HG03097 (cell line): ENCODE measurements at regions not wholly inside any gene's neighbourhood (a gene's known extent, or its start where the extent isn't known, plus 50 kb on each side); places are given as distances from the start of the nearest gene placed in this dataset.
"Not testable (repeated sequence)": the region's sequence is repeated elsewhere in the genome, so short reads cannot be mapped to it uniquely, and the experiment has no call there.

Experiments used
- ATAC-seq: cut with Tn5 transposase; IDR thresholded peaks from one replicate; pipeline ENCODE4 v1.9.1; 2021; ENCODE audit not compliant: unreplicated experiment, low FRiP score

GRCh38 chr14:105635560-105635959 is 109.2 kb downstream of the TMEM121 start:
- ATAC-seq, result no peak

DNA sequence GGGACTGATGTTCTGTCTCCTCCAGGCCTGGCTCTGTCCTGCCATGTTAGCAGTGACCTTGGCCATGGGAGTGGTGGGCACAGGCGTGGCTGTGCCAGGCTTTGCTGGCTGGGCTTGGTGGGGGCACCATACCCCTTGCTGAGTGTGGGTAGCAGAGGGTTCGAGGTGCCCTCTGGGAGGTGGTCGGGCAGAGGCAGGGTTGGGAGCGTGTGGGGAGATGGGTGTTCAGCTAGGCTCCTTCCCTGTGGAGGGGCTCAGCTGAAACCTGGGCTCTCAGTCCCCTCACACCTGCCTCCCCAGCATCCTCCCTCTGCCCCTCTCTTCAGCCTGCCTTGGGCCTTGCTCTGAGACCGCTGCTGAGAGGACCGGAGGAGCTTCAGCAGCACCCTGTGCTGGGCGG is 109.6 kb downstream of the TMEM121 start:
- ATAC-seq, result not testable (repeated sequence)

GRCh38 chr14:105636935-105637334 is 110.6 kb downstream of the TMEM121 start:
- ATAC-seq, result no peak

- not testable (repeated sequence) for ATAC-seq
Observed at GRCh38 chr14:105637345-105637744, 111.0 kb downstream of the TMEM121 start.

DNA sequence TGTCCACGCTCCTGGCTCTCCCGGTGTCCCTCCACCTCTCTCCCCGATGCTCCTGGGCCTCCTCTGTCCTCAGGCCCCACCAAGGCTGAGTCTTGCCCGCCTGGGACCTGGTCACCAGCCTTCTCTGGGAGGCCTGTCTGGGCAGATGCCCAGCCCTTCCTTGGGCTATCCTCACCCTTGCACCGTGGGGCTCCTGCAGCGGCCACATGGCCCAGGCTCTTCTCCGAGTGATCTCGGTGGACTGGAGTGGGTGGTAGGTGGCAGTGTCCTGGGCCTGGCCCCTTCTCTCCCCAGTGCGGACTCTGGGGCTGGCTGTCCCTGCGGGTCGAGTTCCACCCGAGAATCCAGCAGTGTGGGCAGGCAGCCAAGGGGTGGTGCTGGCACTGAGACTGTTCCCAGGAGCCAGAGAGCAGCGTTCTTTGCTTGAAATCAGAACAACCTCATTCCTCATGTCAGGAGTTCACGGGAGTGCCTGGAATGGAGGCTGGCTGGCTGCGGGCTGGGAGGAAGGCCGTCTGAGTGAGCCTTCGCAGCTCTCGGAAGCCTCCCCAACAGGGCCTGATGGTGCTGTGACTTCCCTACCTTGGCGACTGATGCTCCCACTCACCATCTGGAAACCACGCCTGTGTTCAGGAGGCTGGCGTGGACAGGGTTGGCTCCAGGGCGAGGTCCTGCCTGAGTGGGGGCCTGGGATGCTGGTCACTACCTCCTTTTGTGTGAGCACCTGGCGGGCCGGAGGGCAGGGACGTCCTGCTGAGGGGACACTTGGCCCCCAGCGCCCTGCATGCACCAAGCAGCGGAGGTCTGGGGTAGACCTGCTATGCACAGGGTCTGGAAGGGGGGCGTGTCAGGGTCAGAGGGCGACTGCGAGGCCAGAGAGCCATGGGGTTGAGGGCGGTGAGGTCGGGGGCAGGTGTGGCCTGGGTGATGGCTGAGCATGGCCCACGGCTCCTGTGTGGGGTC is 113.9 kb downstream of the TMEM121 start:
- not testable (repeated sequence) for ATAC-seq

DNA sequence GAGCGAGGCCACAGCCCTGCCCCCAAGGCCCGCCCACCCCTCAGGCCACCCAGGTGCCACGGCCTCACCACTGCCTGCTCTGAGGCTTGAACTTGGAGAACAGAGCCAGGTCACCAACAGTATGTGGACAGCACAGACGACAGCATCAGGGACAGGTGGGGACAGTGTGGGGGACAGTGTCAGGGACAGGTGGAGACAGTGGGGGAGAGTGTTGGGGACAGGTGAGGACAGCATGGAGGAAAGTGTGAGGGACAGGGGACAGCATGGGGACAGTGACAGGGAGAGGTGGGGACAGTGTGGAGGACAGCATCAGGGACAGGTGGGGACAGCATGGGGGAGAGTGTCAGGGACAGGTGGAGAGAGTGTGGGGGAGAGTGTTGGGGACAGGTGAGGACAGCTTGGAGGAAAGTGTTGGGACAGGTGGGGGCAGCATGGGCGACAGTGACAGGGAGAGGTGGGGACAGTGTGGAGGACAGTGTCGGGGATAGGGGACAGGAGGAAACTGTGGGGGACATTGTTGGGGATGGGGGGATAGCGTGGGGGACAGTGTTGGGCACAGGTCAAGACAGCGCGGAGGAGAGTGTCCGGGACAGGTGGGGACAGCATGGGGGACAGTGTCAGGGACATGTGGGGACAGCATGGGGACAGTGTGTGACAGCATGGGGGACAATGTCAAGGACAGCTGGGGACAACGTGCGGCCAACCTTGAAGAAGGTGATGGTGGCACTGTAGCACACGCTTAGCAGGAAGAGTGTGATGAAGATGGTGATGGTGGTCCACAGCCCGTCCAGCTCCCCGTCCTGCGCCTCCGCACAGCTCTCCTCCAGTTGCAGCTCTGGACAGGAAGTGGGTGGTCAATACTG is 114.9 kb downstream of the TMEM121 start:
- ATAC-seq, result no peak

- not testable (repeated sequence) for ATAC-seq
Observed at GRCh38 chr14:105641951-105642350, 115.6 kb downstream of the TMEM121 start.

GRCh38 chr14:105642486-105642885 is 116.1 kb downstream of the TMEM121 start:
- ATAC-seq, result not testable (repeated sequence)

GRCh38 chr14:105643406-105644052 is 117.1 kb downstream of the TMEM121 start:
- not testable (repeated sequence) for ATAC-seq

DNA sequence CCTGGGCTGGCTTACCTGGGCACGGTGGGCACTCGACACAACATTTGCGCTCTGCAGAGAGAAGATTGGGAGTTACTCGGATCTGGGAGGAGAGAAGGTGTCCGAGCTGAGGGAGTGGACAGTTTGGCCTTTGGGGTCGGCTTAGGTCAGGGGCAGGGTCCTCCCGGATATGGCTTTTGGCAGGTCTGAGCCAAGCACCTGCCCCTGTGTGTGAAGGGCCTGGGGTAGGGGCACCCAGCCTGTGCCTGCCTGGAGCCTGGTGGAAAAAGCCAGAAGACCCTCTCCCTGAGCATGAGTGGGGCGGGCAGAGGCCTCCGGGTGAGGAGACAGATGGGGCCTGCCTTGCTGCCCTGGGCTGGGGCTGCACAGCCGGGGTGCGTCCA is 117.7 kb downstream of the TMEM121 start:
- ATAC-seq, result not testable (repeated sequence)

DNA sequence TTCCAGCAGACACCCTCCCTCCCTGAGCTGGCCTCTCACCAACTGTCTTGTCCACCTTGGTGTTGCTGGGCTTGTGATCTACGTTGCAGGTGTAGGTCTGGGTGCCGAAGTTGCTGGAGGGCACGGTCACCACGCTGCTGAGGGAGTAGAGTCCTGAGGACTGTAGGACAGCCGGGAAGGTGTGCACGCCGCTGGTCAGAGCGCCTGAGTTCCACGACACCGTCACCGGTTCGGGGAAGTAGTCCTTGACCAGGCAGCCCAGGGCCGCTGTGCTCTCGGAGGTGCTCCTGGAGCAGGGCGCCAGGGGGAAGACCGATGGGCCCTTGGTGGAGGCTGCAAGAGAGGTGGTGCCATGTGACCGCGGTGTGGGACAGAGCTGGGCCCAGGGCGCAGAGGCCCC is 118.1 kb downstream of the TMEM121 start:
- ATAC-seq, result not testable (repeated sequence)

DNA sequence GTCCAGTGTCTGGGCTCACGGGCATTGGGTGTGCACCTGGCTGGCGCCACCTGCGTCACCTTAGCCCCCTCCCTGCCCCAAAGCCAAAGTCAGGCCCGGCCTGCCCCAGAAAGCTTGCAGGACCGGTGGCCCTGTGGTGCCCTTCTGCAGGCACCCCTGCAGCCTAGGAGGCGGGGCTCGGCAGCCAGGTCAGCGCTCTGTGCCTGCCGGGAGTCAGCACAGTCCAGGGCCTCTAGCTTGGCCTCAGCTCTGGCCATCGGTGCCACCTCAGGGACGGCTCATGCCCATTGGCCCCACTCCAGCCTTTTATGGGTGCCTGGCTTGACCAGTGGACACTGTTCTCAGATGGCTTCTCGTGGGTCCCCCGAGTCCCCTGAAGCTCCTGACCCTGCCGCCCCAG is 118.5 kb downstream of the TMEM121 start:
- not testable (repeated sequence) for ATAC-seq

- not testable (repeated sequence) for ATAC-seq
Observed at GRCh38 chr14:105645389-105645788, 119.0 kb downstream of the TMEM121 start.

GRCh38 chr14:105646175-105646574 is 119.8 kb downstream of the TMEM121 start:
- ATAC-seq, result no peak

DNA sequence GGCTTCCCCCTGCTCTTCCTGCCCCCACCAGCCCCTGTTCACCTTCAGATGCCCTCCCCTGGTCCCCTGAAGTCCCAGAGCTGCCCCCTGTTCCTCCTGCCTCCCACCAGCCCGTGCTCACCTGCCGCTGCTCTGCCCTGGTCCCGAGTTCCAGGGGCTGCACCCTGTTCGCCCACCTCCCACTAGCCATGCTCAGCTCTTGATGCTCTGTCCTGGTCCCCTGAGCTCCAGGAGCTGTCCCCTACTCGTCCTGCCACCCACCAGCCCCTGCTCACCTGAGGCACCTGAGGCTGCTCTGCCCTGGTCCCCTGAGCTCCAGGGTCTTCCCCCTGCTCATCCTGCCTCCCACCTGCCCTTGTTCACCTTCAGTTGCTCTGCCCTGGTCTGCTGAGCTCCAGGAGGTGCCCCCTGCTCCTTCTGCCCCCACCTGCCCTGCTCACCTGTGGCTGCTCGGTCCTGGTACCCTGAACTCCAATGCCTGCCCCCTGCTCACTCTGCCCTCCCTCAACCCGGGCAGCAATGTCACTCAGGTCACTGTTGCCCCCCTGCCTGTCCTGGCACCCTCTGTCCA is 120.4 kb downstream of the TMEM121 start:
- not testable (repeated sequence) for ATAC-seq

- ATAC-seq, result not testable (repeated sequence)
Observed at GRCh38 chr14:105647426-105647783, 121.0 kb downstream of the TMEM121 start.

- no peak for ATAC-seq
Observed at GRCh38 chr14:105647784-105648608, 121.6 kb downstream of the TMEM121 start.

DNA sequence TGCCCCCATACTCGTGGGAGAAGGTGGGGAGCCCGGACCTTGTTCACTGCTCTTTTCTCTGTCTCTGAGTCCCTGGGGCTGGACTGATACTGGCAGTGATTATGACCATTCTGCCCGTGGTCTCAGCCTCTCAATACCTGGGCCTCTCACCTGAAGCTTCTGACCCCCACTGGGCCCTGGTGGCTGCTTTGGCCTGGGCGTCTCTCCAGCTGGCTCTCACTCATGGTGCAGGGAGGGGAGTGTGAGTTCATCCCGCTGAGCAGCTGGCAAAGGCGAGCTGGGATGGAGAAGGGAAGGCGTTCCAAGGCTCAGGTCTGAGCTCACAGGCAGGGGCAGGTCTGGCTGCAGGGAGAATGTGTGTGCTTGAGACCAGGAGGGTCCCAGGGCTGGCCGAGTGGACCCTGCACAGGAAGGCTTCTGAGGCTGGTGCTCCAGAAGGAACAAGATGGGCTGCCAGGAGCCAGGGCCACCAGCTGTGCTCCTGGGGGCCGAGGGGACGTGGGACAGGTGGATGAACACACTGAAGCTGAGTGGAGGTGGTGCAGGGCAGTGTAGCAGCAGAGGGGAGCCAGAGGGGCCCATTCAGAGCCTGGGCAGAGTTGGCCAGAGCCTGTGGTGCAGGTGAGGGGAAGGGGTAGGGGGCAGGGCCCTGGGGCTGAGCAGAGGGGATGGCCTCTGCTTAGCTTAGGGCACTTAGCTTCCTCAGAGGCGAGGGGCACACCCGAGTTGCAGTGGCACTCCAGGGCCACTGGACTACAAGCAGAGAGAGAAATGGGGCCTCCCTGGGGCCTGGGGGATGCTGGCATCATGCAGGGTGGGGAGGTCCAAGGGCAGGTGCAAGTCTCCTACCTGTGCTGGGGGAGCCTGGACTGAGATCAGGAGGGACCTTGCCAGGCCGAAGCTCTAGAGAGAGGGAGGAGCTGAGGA is 122.5 kb downstream of the TMEM121 start:
- ATAC-seq, result not testable (repeated sequence)
